ENCODE measurements at regions not wholly inside any gene's neighbourhood (a gene's known extent, or its start where the extent isn't known, plus 50 kb on each side); places are given as distances from the start of the nearest gene placed in this dataset.
"Not testable (repeated sequence)": the region's sequence is repeated elsewhere in the genome, so short reads cannot be mapped to it uniquely, and the experiment has no call there.

GRCh38 chr2:239831861-239832489 lies 193.2 kb downstream of the NDUFA10 start:
- WGBS: 90% methylated on average over 4 of the region's 4 CpGs

GRCh38 chr2:239831001-239831731 lies 194.0 kb downstream of the NDUFA10 start:
- WGBS: 91% methylated on average over 16 of the region's 16 CpGs
- H3K4me1 ChIP-seq (ENCODE audit: control insufficient read depth in 2 of 2, insufficient read depth in 2 of 2, low read length in 2 of 2): no peaks in the 10 kb centered on the region
- DNase-seq (ENCODE audit: low read depth in 6 of 9, low spot score in 9 of 9): no peak
- no peaks in the 10 kb centered on the region for H3K36me3 ChIP-seq (ENCODE audit: control insufficient read depth in 2 of 2, insufficient read depth in 2 of 2, low read length in 1 of 2)
- no peaks in the 10 kb centered on the region for H3K27me3 ChIP-seq (ENCODE audit: control insufficient read depth in 2 of 2, insufficient read depth in 1 of 2, low read length in 1 of 2)
- peaks cover 0 to 9% of the 10 kb centered on the region in 2 donors for H3K9me3 ChIP-seq (ENCODE audit: control insufficient read depth in 2 of 2, insufficient read depth in 1 of 2, low read length in 1 of 2)
- H3K27ac ChIP-seq (ENCODE audit: low read depth in 1 of 2, low read length in 1 of 2): no peak overlapping the region
- H3K4me3 ChIP-seq (ENCODE audit: low read length in 2 of 2): no peak overlapping the region

More at GRCh38 chr2:239831861-239832489, 193.2 kb downstream of the NDUFA10 start:
- Histone ChIP-seq H3K4me3 (ENCODE audit: low read length in 2 of 2) (no peak overlapping the region), H3K9me3 (ENCODE audit: control insufficient read depth in 2 of 2, insufficient read depth in 1 of 2, low read length in 1 of 2) (peaks cover 5 to 16% of the 10 kb centered on the region in 2 donors), H3K27me3 (ENCODE audit: control insufficient read depth in 2 of 2, insufficient read depth in 1 of 2, low read length in 1 of 2) (no peaks in the 10 kb centered on the region), H3K4me1 (ENCODE audit: control insufficient read depth in 2 of 2, insufficient read depth in 2 of 2, low read length in 2 of 2) (no peaks in the 10 kb centered on the region), H3K36me3 (ENCODE audit: control insufficient read depth in 2 of 2, insufficient read depth in 2 of 2, low read length in 1 of 2) (no peaks in the 10 kb centered on the region), H3K27ac (ENCODE audit: low read depth in 1 of 2, low read length in 1 of 2) (no peak overlapping the region)
- no peak for DNase-seq (ENCODE audit: low read depth in 6 of 9, low spot score in 9 of 9)

GRCh38 chr2:239830121-239831000 lies 194.8 kb downstream of the NDUFA10 start:
- no peak overlapping the region for H3K4me3 ChIP-seq (ENCODE audit: low read length in 2 of 2)
- H3K27me3 ChIP-seq (ENCODE audit: control insufficient read depth in 2 of 2, insufficient read depth in 1 of 2, low read length in 1 of 2): no peaks in the 10 kb centered on the region
- no peaks in the 10 kb centered on the region for H3K4me1 ChIP-seq (ENCODE audit: control insufficient read depth in 2 of 2, insufficient read depth in 2 of 2, low read length in 2 of 2)
- no peak for DNase-seq (ENCODE audit: low read depth in 6 of 9, low spot score in 9 of 9)
- H3K9me3 ChIP-seq (ENCODE audit: control insufficient read depth in 2 of 2, insufficient read depth in 1 of 2, low read length in 1 of 2): peaks cover 0 to 5% of the 10 kb centered on the region in 2 donors
- H3K36me3 ChIP-seq (ENCODE audit: control insufficient read depth in 2 of 2, insufficient read depth in 2 of 2, low read length in 1 of 2): no peaks in the 10 kb centered on the region
- H3K27ac ChIP-seq (ENCODE audit: low read depth in 1 of 2, low read length in 1 of 2): no peak overlapping the region
- 94% methylated on average over 9 of the region's 9 CpGs for WGBS

- no peak for DNase-seq (ENCODE audit: low read depth in 6 of 9, low spot score in 9 of 9)
- no peaks in the 10 kb centered on the region for H3K4me1 ChIP-seq (ENCODE audit: control insufficient read depth in 2 of 2, insufficient read depth in 2 of 2, low read length in 2 of 2)
- H3K27ac ChIP-seq (ENCODE audit: low read depth in 1 of 2, low read length in 1 of 2): no peak overlapping the region
- no peak overlapping the region for H3K4me3 ChIP-seq (ENCODE audit: low read length in 2 of 2)
- peaks cover 0 to 5% of the 10 kb centered on the region in 2 donors for H3K9me3 ChIP-seq (ENCODE audit: control insufficient read depth in 2 of 2, insufficient read depth in 1 of 2, low read length in 1 of 2)
- 78% methylated on average over 15 of the region's 15 CpGs for WGBS
- no peaks in the 10 kb centered on the region for H3K36me3 ChIP-seq (ENCODE audit: control insufficient read depth in 2 of 2, insufficient read depth in 2 of 2, low read length in 1 of 2)
- H3K27me3 ChIP-seq (ENCODE audit: control insufficient read depth in 2 of 2, insufficient read depth in 1 of 2, low read length in 1 of 2): no peaks in the 10 kb centered on the region
Observed at GRCh38 chr2:239829326-239829725, 195.8 kb downstream of the NDUFA10 start.

GRCh38 chr2:239828973-239829275 lies 196.2 kb downstream of the NDUFA10 start:
- not testable (repeated sequence) for H3K4me1 ChIP-seq (ENCODE audit: control insufficient read depth in 2 of 2, insufficient read depth in 2 of 2, low read length in 2 of 2); H3K36me3 ChIP-seq (ENCODE audit: control insufficient read depth in 2 of 2, insufficient read depth in 2 of 2, low read length in 1 of 2); H3K27me3 ChIP-seq (ENCODE audit: control insufficient read depth in 2 of 2, insufficient read depth in 1 of 2, low read length in 1 of 2); DNase-seq (ENCODE audit: low read depth in 6 of 9, low spot score in 9 of 9); H3K4me3 ChIP-seq (ENCODE audit: low read length in 2 of 2); H3K27ac ChIP-seq (ENCODE audit: low read depth in 1 of 2, low read length in 1 of 2); H3K9me3 ChIP-seq (ENCODE audit: control insufficient read depth in 2 of 2, insufficient read depth in 1 of 2, low read length in 1 of 2)
- 90% methylated on average over 12 of the region's 12 CpGs for WGBS

- 82% methylated on average over 20 of the region's 20 CpGs for WGBS
Observed at GRCh38 chr2:239828192-239828972, 196.8 kb downstream of the NDUFA10 start.

GRCh38 chr2:239827523-239827890 lies 197.6 kb downstream of the NDUFA10 start:
- H3K36me3 ChIP-seq (ENCODE audit: control insufficient read depth in 2 of 2, insufficient read depth in 2 of 2, low read length in 1 of 2): no peaks in the 10 kb centered on the region
- WGBS: 94% methylated on average over 11 of the region's 11 CpGs
- no peak overlapping the region for H3K4me3 ChIP-seq (ENCODE audit: low read length in 2 of 2)
- no peaks in the 10 kb centered on the region for H3K4me1 ChIP-seq (ENCODE audit: control insufficient read depth in 2 of 2, insufficient read depth in 2 of 2, low read length in 2 of 2)
- no peaks in the 10 kb centered on the region for H3K9me3 ChIP-seq (ENCODE audit: control insufficient read depth in 2 of 2, insufficient read depth in 1 of 2, low read length in 1 of 2)
- no peaks in the 10 kb centered on the region for H3K27me3 ChIP-seq (ENCODE audit: control insufficient read depth in 2 of 2, insufficient read depth in 1 of 2, low read length in 1 of 2)
- DNase-seq (ENCODE audit: low read depth in 6 of 9, low spot score in 9 of 9): no peak
- H3K27ac ChIP-seq (ENCODE audit: low read depth in 1 of 2, low read length in 1 of 2): no peak overlapping the region

More at GRCh38 chr2:239828192-239828972, 196.8 kb downstream of the NDUFA10 start:
- H3K4me3 ChIP-seq (ENCODE audit: low read length in 2 of 2): no peak overlapping the region
- H3K27me3 ChIP-seq (ENCODE audit: control insufficient read depth in 2 of 2, insufficient read depth in 1 of 2, low read length in 1 of 2): no peaks in the 10 kb centered on the region
- no peak for DNase-seq (ENCODE audit: low read depth in 6 of 9, low spot score in 9 of 9)
- H3K4me1 ChIP-seq (ENCODE audit: control insufficient read depth in 2 of 2, insufficient read depth in 2 of 2, low read length in 2 of 2): no peaks in the 10 kb centered on the region
- no peak overlapping the region for H3K27ac ChIP-seq (ENCODE audit: low read depth in 1 of 2, low read length in 1 of 2)
- no peaks in the 10 kb centered on the region for H3K36me3 ChIP-seq (ENCODE audit: control insufficient read depth in 2 of 2, insufficient read depth in 2 of 2, low read length in 1 of 2)
- H3K9me3 ChIP-seq (ENCODE audit: control insufficient read depth in 2 of 2, insufficient read depth in 1 of 2, low read length in 1 of 2): peaks cover 0 to 3% of the 10 kb centered on the region in 2 donors

- WGBS: 94% methylated on average over 21 of the region's 21 CpGs
- Histone ChIP-seq H3K36me3 (ENCODE audit: control insufficient read depth in 2 of 2, insufficient read depth in 2 of 2, low read length in 1 of 2) (no peaks in the 10 kb centered on the region), H3K4me3 (ENCODE audit: low read length in 2 of 2) (no peak overlapping the region), H3K27ac (ENCODE audit: low read depth in 1 of 2, low read length in 1 of 2) (no peak overlapping the region), H3K27me3 (ENCODE audit: control insufficient read depth in 2 of 2, insufficient read depth in 1 of 2, low read length in 1 of 2) (no peaks in the 10 kb centered on the region), H3K4me1 (ENCODE audit: control insufficient read depth in 2 of 2, insufficient read depth in 2 of 2, low read length in 2 of 2) (no peaks in the 10 kb centered on the region), H3K9me3 (ENCODE audit: control insufficient read depth in 2 of 2, insufficient read depth in 1 of 2, low read length in 1 of 2) (no peaks in the 10 kb centered on the region)
- DNase-seq (ENCODE audit: low read depth in 6 of 9, low spot score in 9 of 9): no peak
Observed at GRCh38 chr2:239826786-239827522, 198.2 kb downstream of the NDUFA10 start.
